HG03196 (cell line): ENCODE measurements at regions not wholly inside any gene's neighbourhood (a gene's known extent, or its start where the extent isn't known, plus 50 kb on each side); places are given as distances from the start of the nearest gene placed in this dataset.

Source experiments
- ATAC-seq: cut with Tn5 transposase; IDR thresholded peaks from one replicate; pipeline ENCODE4 v1.9.1; 2021; ENCODE audit not compliant: unreplicated experiment

DNA sequence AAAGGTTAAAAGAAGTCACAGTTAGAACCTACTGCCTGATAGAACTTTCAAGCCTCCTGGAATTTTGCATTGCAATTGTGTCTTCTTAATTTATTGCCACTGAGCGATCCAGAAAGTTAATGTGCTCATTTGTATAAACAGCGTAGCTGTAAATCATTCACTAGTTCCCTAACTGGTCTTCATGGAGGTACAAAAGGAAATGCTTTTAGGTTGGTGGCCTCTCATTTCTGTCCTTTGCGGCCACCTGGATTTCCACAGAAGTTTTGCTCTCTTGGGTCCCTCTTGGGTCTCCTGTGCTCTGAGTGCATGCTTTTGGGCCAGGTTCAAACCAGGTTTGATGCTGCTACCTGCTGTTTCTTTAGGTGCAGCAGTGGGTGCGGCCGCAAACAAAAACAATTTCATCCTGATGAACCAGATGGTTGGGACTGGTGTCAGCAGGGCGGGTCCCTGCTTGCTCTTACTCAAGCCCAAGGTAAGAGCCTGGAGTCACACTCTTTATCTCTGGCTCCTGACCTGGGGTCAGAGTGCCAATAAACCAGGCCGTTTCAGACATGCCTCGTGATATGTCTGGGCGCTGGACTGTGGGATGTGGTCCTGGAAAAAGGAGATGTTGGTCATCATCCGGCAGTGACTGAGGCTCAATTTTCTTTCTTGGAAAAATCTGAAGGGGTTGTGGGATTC, 270.1 kb downstream of the PTTG2 start:
- no peak for ATAC-seq

DNA sequence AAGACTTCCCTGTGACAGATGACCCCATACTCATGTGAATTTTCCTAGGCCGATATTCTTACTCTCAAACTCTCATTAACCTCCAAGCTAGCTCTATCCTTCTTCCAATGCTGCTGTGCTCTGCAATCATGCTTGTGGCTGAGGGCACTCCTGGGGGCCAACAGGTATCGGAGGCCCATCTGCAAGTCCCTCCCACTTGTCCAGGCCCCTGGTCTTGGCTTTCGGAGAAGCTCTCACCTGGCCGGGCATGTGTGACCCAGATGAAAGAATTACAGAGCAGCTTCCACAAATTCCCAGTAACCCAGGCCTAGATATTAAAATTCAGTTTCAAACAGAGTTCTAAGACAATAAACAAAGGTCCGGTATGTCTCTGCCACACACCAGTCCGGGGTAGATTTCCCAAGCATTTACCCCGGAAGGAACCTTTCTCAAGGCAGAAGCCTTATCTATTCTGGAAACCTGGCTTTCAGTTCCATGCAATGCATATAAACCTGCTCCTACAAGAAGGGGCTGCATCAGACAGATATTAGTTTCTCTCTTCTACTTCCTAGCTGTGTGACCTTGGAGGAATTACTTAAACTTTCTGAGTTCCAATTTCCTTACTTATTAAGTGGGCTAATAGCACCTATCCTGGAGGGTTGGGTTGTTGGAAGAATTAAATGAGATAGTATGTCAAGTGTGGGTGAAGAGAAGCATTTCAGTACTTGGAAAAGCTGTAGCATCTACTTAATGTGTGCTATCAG, 270.8 kb downstream of the PTTG2 start:
- ATAC-seq = no peak

GRCh38 chr4:38231626-38232025, 271.4 kb downstream of the PTTG2 start:
- ATAC-seq = no peak

DNA sequence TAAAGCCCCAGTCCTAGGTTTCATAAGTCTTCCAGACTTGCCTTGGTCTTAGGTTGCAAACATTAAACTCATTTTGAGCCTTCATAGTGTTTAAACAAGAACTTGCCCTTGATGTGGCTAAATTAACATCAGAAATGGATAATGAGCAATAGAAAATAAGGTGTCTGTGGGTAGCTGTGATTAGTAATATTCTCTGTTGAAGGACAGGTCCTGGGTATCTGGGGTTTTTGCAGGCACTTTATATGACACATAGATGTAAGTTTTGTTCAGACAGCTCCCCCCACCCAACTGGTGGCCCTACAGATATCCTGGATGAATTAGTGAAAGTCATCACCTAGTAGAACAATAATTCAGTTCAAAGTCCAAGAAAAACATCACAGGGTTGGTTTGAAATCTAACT, 272.5 kb downstream of the PTTG2 start:
- no peak for ATAC-seq

GRCh38 chr4:38233727-38234480, 273.7 kb downstream of the PTTG2 start:
- ATAC-seq = no peak

GRCh38 chr4:38235354-38235753, 275.2 kb downstream of the PTTG2 start:
- no peak for ATAC-seq

- ATAC-seq = no peak
Measured at GRCh38 chr4:38236003-38236402, 275.8 kb downstream of the PTTG2 start.

DNA sequence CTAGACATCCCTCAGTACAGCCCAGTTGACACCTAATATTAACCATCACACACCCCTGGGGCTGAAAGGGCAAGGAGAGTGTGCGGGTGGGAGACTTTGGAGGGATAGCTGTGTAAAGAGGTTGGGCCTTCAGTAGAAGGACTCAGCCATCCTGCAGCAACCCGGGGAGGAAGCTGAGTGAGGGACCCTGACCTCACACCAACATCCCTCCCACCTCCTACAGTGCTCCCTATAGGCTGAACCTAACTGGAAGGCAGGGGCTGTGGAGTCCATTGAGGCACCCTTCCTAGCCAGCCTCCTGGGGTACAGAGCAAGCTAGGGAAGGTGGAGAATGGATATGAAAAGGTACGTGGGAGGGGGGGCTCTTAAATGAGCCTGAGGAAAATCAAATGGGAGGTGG, 276.3 kb downstream of the PTTG2 start:
- ATAC-seq = no peak

DNA sequence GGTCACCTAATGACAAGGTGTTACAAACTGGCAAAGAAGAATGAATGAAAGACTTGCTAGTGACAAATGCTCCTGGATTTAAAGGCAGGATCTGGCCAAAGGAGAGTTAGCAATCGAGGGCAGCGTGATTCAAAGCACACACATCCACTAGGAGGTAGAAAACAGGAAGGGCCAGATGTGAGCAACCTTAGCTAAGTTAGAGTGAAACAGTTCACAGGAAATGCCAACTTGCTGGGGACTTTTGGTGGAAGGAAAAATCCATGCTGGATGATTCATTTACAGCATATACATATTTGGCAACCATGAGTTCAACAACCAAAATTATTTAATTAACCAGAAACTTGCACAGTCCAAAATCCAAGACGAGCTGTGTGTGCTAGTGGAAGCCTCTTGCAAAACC, 276.9 kb downstream of the PTTG2 start:
- ATAC-seq = no peak

GRCh38 chr4:38241541-38241940, 281.3 kb downstream of the PTTG2 start:
- no peak for ATAC-seq

DNA sequence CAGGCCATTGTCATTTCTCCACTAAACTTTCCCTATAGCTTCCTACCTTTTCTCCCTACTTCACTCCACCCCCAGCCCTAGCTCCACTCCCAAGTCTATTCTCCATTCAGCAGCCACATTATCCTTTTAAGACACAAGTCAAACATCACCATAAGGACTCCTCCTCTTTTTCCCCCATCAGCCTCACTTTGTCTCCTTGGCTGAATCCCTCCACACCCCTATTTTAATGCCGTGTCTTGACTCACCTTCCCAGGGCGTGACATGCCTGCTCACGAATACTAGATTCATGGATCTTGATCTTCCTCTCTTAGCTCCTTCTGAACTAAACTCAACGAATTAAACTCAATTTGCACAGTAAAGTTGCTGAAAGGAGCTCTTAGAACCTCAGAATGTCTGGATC, 281.9 kb downstream of the PTTG2 start:
- ATAC-seq = no peak

DNA sequence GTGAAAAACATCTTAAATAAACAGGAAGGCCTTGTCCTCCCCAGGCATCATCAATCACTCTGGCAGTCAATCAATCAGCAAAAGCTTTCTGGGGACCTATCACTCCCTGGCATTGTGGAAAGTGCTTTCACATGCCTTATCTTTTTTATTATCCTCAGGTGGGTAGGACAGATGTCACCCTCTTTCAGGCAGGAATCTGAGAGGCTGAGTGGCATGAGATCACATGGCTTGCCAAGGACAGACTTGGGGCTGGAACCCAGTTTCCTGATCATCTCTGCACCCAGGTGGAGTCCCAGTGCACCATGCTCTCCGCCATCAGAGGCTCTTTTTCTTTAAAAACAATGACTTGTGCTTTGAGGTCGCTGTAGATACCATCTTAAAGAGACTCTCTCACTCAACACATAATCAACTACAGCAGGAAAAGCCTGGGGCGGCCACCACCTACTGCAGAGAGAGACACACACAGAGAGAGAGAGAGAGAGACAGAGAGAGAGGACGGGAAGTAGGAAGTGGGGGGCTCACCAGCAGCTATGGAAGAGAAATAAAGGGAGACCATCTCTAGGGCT, 282.7 kb downstream of the PTTG2 start:
- ATAC-seq = no peak

DNA sequence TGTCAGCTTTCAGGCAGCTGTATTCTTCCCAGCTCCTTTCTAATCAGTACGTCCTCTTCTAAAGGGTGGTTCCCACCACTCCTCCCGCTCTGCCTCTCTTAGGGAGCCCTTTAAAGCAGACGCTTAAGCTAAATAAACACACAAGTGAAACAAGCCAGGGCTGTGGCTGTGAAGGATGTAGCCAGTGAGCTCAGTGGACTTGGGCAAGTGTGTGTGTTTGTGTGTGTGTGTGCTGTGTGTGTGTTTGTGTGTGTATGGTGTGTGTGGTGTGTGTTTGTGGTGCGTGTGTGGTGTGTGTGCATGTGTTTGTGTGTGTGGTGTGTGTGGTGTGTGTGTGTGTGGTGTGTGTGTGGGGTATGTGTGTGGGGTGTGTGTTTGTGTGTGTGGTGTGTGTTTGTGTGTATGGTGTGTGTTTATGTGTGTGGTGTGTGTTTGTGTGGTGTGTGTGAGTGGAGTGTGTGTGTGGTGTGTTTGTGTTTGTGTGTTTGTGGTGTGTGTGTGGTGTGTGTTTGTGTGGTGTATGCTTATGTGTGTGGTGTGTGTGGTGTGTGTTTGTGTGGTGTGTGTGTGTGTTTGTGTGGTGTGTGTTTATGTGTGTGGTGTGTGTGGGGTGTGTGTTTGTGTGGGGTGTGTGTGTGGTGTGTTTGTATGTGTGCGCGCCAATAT, 283.3 kb downstream of the PTTG2 start:
- ATAC-seq = no peak

DNA sequence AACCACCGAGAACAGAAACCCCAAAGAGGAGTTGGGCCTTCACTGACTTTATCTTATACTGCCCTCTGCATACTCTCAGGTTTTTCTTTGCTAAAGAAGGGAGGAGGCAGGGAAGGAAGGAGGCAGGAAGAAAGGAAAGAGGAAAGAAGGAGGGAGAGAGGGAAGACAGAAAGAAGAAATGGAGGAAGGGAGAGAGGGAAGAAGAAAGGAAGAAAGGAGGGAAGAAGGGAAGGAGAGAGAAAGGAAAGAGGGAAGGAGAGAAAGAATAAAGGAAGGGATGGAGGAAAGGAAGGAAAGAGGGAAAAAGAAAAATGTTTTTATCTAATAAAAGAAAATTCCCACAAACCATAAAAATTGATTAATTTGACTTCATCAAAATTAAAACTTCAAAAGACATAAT, 294.6 kb downstream of the PTTG2 start:
- ATAC-seq = no peak

- ATAC-seq = no peak
Measured at GRCh38 chr4:38255572-38255971, 295.4 kb downstream of the PTTG2 start.

DNA sequence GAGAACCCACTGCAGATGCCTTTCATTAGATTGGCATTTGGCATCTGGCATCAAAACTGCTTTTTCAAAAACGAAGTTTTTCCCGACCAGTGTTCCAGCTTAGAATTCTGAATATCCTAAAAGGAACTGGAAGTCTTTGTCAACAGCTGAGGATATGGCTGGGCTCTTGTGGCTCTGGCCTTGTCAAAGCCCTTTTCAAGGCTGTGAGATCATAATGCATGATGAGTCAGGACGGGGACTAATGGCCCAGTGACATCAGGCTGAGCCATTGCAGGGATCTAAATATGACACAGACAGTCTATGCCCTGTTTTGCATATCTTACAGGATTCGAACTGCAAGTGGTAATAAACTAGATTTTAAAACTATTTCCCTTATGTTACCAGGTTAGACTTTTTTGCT, 306.4 kb downstream of the PTTG2 start:
- ATAC-seq = no peak

DNA sequence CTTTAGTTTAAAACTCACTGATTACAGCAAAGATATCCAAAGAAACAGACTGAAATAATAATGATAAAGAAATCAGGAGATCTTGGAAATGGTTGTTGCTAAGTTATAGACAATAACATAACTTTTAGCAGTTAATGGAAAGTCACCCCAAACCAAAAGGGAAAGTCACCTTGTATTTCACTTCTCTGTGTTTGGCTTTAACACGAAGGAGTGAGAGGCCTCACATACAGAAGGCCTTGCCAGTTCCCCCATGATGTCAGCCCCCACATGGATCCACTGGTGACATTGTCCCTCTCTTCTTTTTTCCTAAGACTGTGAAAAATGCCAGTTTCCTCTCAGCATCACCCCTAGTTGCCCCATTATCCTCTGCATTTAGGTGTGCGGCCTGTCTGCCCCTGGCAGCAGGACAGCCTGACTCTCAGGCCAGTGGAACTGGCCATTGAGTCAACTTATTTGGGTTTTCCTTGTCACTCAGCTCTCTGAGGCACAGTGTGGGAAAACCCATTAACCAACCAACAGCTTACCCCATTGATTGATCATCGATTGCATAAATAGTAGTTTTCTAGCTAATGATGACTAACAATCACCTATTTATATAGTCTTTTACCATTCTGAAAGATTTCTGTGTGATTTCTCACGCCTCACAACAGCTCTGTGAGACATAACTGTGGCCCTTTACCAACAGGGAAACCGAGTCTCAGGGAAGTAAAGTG, 308.1 kb downstream of the PTTG2 start:
- no peak for ATAC-seq

DNA sequence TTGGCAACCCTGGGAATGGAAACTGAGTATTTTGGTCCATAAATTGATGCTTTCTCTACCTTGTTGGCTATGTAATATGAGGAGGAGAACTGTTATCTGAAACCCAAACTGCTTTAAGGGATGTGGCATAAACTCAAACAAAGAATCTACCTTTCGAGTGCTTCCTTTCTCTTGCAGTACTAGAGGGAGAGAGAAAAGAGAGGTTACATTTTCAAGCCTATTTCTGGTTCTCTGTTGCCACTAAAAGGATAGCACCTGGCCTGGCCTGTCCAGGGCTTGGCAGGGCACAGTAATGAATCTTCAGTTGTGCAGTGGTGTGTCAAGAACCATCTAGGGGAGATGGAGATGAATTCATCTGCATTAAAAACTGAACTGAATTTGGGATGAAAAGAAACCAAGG, 308.6 kb downstream of the PTTG2 start:
- no peak for ATAC-seq

DNA sequence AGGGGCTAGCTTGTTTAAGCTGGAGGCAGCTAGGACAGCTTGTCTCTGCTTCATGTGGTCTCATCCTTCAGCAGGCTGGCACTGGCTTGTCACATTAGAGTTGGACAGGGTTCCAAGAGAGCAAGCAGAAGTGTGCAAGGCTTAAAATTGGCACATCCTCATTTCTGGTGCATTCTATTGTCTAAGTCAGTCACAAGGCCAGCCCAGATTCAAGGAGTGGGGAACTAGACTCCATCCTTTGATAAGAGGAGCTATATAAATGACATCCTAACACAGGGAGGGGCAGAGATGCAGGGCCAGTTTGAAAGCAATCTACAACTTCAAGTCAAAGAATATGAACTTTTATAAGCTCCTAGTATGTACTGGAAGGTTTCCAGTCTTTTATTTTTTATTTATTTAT, 313.2 kb downstream of the PTTG2 start:
- ATAC-seq = no peak

DNA sequence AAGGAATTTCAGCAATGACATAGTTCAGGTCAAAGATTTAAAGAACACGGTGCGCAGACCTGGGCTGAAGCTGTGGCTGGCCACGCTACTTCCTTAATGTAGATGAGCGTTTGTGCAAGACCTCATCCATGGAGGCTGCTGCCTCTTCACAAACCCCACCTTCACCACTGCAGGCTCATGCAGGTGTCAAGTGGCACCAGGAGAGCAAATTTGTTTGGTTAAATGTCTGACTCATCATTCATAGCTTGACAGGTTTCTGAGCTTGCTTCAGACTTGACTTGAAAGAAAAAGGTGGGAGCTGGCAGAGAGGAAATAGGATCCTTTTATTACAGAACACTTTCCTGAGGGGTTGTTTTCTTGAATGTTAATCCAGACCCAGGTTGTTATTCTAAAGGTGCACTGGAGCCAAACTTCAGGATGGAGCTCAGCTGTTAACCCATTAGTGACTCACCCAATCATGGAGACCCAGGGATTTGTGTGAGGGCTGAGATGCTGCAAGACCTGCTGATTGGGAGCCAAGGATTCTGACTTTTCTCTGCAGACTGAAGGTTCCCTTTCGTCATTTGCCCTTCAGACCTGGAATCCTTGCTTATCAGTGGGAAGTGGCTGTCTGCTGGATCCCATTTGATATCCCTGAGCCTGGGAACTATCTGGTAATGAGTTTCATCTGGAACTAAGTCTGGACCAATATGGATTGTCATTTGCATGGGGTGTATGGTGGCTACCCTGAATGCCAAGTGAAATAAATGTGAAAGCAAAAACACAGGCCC, 315.3 kb downstream of the PTTG2 start:
- ATAC-seq = no peak
